Fibroblast of mammary gland (primary cell): ENCODE measurements at regions not wholly inside any gene's neighbourhood (a gene's known extent, or its start where the extent isn't known, plus 50 kb on each side); places are given as distances from the start of the nearest gene placed in this dataset.

ENCODE experiments used
- DNase-seq: peaks from one replicate; pipeline ENCODE4 v3.0.0-alpha.2; 2010; ENCODE audit warnings: low read depth
- H3K4me3 ChIP-seq: 2 replicates; pipeline ENCODE4 v1.5.1; 2011; ENCODE audit warnings: low read depth, mild to moderate bottlenecking, low read length, moderate library complexity; ENCODE audit not compliant: control insufficient read depth
- TF ChIP-seq, protein P1 (sequence below): conservative IDR thresholded peaks from 2 replicates; pipeline ENCODE4 v1.5.1; 2011; ENCODE audit warnings: low read depth, low read length, inconsistent platforms; ENCODE audit not compliant: control insufficient read depth, insufficient read depth

DNA sequence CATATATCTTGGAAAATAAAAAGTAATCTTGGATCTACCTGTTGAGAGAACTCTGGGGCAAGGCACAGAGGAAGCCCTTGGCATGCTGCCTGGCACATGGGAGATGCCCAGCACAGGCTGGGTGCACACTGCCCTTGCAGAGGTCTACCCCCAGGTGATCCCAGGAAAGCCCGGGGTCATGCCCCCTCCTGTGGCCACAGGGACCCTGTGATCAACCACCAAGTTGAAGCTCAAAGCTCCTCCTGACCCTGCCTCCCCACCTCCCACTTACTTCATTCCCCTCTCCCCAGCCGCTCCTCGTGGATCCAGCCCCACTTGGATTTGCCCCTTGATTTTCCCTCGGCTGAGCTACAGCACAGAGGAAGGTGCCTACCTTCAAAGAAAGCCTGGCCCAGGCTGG, 62.7 kb upstream of the LARS2 start:
- TF ChIP-seq, protein P1, sequence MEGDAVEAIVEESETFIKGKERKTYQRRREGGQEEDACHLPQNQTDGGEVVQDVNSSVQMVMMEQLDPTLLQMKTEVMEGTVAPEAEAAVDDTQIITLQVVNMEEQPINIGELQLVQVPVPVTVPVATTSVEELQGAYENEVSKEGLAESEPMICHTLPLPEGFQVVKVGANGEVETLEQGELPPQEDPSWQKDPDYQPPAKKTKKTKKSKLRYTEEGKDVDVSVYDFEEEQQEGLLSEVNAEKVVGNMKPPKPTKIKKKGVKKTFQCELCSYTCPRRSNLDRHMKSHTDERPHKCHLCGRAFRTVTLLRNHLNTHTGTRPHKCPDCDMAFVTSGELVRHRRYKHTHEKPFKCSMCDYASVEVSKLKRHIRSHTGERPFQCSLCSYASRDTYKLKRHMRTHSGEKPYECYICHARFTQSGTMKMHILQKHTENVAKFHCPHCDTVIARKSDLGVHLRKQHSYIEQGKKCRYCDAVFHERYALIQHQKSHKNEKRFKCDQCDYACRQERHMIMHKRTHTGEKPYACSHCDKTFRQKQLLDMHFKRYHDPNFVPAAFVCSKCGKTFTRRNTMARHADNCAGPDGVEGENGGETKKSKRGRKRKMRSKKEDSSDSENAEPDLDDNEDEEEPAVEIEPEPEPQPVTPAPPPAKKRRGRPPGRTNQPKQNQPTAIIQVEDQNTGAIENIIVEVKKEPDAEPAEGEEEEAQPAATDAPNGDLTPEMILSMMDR, result no peak
- no peak overlapping the region for H3K4me3 ChIP-seq
- DNase-seq, result no peak

DNA sequence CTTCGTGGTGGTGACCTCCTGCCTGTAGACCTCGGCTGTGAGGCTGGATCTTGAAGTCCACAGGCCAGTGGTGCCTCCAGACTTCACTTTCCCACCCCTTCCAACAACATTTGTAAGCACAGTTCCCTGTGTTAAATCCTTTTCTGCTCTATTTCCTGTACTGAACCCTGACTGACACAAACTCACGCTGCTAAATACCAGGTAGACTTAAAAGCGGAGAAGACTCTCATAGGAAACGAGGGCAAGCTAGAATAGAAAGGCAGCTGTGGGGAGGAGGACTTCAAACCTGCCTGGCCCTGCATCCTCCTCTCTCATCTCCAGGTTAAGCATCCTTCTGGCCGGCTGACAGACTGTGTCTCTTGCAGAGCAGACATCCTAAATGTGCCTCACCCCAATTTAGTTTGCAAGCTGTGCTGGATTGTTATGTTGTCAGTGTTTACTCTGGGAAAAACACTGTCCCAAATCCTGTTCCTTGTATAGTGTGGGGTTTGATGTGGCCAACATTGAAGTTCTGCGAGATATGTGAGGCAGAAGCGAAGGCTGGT, 58.5 kb upstream of the LARS2 start:
- DNase-seq, result no peak
- TF ChIP-seq, protein P1, result no peak
- no peak overlapping the region for H3K4me3 ChIP-seq

DNA sequence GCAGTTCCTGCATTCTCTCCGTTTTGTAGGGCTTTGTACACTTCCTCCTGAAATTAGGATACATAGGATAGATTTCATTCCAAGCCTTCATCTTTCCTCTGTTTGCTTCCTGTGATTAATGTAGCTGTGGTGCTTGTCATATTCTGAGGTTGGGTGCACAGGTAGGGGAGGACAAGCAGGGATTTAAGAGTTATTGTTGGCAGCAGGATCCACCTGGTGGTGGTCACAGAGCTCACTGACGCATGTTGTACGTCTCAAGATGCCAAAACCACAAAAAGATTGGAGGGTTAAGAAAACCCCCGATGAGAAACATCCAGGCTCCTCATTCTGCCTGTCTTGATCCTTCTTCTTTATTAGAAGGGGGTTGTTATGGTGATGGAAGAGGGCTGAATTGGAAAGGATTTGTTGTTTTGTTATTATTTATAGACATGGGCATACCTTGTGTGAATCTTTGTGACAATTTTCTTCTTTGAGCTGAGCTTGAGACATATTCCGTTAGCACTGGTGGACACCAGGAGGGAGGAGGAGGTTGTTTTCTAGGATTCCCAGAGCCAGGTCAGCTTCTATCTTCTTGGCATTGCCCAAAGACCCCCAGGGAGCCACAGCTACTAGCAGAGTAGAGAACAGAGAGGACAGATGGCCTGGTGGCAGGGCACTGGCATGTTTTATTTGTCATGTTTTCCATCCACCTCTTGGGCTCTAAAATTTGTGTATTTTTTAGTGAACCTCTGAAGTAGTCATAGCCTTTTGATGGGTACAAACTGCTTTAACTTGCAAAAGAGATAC, 57.7 kb upstream of the LARS2 start:
- DNase-seq, result no peak
- TF ChIP-seq, protein P1, result no peak

DNA sequence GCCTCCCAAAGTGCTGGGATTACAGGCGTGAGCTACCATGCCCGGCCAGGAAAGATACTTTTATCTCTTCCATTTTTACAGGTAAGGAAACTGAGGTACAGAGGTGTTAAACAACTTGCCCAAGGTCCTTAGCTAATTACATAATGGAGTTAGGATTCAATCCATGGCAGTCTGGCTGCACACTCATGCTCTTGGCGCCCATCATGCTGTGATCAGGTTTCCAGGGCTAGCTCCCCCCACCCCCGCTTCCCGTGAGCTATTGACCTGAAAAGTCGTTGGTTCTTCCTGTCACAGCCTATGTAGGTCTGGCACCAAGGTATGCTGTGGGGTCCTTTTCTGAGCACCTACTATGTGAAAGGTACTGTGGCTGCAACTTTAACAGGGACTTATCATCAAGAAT, 55.9 kb upstream of the LARS2 start:
- H3K4me3 ChIP-seq, result no peak overlapping the region
- DNase-seq, result no peak
- TF ChIP-seq, protein P1, result no peak

More for the DNA sequence above, 57.7 kb upstream of the LARS2 start:
- no peak overlapping the region for H3K4me3 ChIP-seq

DNA sequence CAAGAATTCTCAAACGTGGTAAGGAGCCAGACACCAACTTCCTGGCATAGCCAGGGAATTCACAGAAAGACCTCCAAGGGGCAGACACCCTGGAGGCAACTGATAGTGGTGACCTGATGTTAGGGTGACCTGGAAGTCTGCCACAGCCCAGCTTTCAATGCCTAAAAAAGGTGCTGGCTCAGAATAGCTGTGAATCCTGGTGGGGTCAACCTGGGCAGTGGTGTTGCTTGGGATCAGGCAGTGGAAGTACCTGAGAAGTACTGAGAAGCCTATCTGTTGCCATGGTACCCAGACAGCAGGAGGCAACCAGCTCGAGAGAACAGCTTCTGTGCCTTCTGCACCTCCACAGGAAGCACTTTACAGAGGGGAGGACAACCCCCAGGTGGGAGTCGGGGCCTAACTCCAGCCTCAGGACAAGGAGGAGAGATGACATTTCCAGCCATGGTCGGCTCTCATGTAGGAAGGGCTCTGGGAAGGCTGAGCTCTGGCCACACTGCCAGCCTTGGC, 55.4 kb upstream of the LARS2 start:
- no peak for DNase-seq
- H3K4me3 ChIP-seq, result no peak overlapping the region
- TF ChIP-seq, protein P1, result no peak

DNA sequence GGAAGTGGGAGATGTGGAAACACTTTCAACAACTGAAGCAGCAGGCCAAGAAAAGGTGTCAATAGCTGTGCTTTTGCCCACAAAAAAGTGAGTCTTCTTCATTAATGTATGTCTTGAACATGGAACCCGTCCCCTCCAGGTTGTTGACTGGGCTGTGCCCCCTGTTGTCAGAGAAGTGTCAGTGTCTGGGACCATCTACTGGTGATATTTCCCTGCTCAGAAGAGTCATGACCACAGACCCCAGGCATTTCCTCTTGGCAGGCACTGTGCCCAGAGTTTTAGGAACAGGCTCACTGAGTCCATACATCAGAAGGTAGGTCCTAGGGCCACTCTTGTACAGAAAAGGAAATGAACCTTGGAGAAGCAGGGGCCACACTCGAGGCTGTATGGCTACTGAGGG, 54.8 kb upstream of the LARS2 start:
- peak; percentile 16 for DNase-seq
- H3K4me3 ChIP-seq, result no peak overlapping the region
- TF ChIP-seq, protein P1, result no peak
